ENCODE measurements at regions not wholly inside any gene's neighbourhood (a gene's known extent, or its start where the extent isn't known, plus 50 kb on each side); places are given as distances from the start of the nearest gene placed in this dataset.
A peak's percentile ranks its signal among the peaks of the same experiment; 100 is the strongest.

DNA sequence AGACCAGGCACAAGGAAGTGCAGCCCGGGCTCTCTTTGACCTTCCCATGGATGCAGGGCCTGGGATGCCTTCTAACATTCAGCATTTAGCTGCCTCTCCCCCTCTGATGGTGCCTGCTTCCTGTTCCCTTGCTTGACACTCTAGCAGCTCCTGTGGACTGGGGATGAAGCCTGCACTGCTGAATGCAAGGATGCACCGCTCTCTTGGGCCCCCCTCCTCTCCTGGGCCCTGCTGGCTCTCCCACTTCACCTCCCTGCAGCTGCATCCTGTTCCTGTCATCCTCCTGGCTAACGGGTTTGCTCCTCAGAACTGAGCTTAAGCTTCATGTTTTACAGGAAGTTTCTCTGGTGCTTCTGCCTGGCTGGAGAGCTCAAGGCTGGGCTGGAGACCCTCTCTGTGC lies 254.1 kb downstream of the TSN start:
- no peaks in the 10 kb centered on the region for H4K20me1 ChIP-seq (ENCODE audit: insufficient read depth, low read length)
- H3K9me3 Mint-ChIP-seq (ENCODE audit: unreplicated experiment): peaks cover 4% of the 10 kb centered on the region
- H3K9me3 ChIP-seq (ENCODE audit: insufficient read depth, low read depth, low read length): no peaks in the 10 kb centered on the region
- H3K4me1 ChIP-seq (ENCODE audit: insufficient read depth, low read length): no peaks in the 10 kb centered on the region
- no peak overlapping the region for H3K27ac ChIP-seq (ENCODE audit: low read depth, low read length)
- DNase-seq (ENCODE audit: low read depth) (no peak), FAIRE-seq (no peak)
- no peak overlapping the region for H2AFZ ChIP-seq (ENCODE audit: low read depth, low read length)
- H3K79me2 ChIP-seq (ENCODE audit: insufficient read depth, low read length): no peaks in the 10 kb centered on the region
- H3K9ac ChIP-seq (ENCODE audit: low read length): no peak overlapping the region
- no peak overlapping the region for H3K4me3 ChIP-seq (ENCODE audit: insufficient read depth, low read depth, low read length)
- H3K27ac Mint-ChIP-seq (ENCODE audit: unreplicated experiment): no peak overlapping the region
- H3K36me3 ChIP-seq (ENCODE audit: insufficient read depth, low read length): no peaks in the 10 kb centered on the region
- no peak overlapping the region for H3K4me2 ChIP-seq (ENCODE audit: low read length)
- peaks cover 19% of the 10 kb centered on the region for H3K4me1 Mint-ChIP-seq (ENCODE audit: low read depth, unreplicated experiment)
- no peaks in the 10 kb centered on the region for H3K36me3 Mint-ChIP-seq (ENCODE audit: low read depth, unreplicated experiment)
- no peak overlapping the region for H3K4me3 Mint-ChIP-seq (ENCODE audit: unreplicated experiment)
- TF ChIP-seq, protein P1, sequence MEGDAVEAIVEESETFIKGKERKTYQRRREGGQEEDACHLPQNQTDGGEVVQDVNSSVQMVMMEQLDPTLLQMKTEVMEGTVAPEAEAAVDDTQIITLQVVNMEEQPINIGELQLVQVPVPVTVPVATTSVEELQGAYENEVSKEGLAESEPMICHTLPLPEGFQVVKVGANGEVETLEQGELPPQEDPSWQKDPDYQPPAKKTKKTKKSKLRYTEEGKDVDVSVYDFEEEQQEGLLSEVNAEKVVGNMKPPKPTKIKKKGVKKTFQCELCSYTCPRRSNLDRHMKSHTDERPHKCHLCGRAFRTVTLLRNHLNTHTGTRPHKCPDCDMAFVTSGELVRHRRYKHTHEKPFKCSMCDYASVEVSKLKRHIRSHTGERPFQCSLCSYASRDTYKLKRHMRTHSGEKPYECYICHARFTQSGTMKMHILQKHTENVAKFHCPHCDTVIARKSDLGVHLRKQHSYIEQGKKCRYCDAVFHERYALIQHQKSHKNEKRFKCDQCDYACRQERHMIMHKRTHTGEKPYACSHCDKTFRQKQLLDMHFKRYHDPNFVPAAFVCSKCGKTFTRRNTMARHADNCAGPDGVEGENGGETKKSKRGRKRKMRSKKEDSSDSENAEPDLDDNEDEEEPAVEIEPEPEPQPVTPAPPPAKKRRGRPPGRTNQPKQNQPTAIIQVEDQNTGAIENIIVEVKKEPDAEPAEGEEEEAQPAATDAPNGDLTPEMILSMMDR (IDR thresholded peaks at IDR 0.05; ENCODE audit: insufficient read depth, low read depth, low read length): no peak
- no peak for TF ChIP-seq EZH2 (IDR thresholded peaks at IDR 0.05; ENCODE audit: insufficient read depth, low read length)
- peaks cover 3% of the 10 kb centered on the region for H3K27me3 Mint-ChIP-seq (ENCODE audit: low read depth, unreplicated experiment)
- H3K27me3 ChIP-seq (ENCODE audit: insufficient read depth, low read length): no peaks in the 10 kb centered on the region

DNA sequence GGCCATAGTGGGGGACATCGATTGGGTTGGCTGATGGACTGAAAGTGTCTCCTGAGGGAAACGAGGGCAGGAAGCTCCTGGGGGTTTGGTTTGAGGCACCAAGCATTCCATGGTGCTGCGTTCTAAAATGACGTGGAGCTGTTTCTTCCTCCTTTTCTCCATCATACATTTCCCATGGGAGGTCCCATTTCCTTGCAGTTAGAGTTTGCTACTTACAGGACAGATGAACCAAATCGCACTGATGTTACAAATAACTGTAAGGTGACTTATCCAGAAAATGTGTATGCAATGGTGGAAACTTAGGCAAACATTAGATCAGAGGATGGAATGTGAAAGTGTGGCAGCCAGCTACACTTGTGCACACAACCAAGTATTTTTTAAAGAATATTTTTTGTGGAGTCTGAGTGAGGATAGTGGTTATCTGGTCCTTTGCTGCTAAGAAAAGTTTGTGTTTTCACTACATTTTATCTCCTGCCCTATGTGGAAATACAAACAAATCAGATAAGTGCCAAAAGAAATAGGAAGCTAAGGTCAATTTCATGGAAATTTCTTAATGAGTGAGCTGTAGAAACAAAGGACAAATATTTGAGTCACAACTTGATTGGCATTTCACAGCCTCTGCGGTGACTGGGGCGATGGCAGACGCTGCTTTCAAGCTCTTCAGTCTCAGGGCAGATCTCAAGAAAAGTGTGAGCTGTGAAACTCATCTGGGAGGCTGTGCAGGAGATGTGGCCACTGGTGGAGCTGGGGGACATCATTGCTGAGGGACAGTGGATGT lies 256.2 kb downstream of the TSN start:
- no peak overlapping the region for H3K4me3 ChIP-seq (ENCODE audit: insufficient read depth, low read depth, low read length)
- Mint-ChIP-seq H3K27me3 (ENCODE audit: low read depth, unreplicated experiment) (peaks cover 3% of the 10 kb centered on the region), H3K4me1 (ENCODE audit: low read depth, unreplicated experiment) (peaks cover 18% of the 10 kb centered on the region), H3K4me3 (ENCODE audit: unreplicated experiment) (no peak overlapping the region), H3K27ac (ENCODE audit: unreplicated experiment) (peak overlapping the region; percentile 15), H3K36me3 (ENCODE audit: low read depth, unreplicated experiment) (no peaks in the 10 kb centered on the region), H3K9me3 (ENCODE audit: unreplicated experiment) (peaks cover 4% of the 10 kb centered on the region)
- H3K9ac ChIP-seq (ENCODE audit: low read length): no peak overlapping the region
- TF ChIP-seq EZH2 (IDR thresholded peaks at IDR 0.05; ENCODE audit: insufficient read depth, low read length): no peak
- TF ChIP-seq, protein P1 (IDR thresholded peaks at IDR 0.05; ENCODE audit: insufficient read depth, low read depth, low read length): no peak
- no peaks in the 10 kb centered on the region for H3K9me3 ChIP-seq (ENCODE audit: insufficient read depth, low read depth, low read length)
- H3K4me2 ChIP-seq (ENCODE audit: low read length): no peak overlapping the region
- no peaks in the 10 kb centered on the region for H3K27me3 ChIP-seq (ENCODE audit: insufficient read depth, low read length)
- H3K27ac ChIP-seq (ENCODE audit: low read depth, low read length): no peak overlapping the region
- DNase-seq (ENCODE audit: low read depth) (peak; percentile 26), FAIRE-seq (peak; percentile 5)
- no peaks in the 10 kb centered on the region for H3K36me3 ChIP-seq (ENCODE audit: insufficient read depth, low read length)
- no peaks in the 10 kb centered on the region for H3K4me1 ChIP-seq (ENCODE audit: insufficient read depth, low read length)
- H2AFZ ChIP-seq (ENCODE audit: low read depth, low read length): no peak overlapping the region
- no peaks in the 10 kb centered on the region for H3K79me2 ChIP-seq (ENCODE audit: insufficient read depth, low read length)
- no peaks in the 10 kb centered on the region for H4K20me1 ChIP-seq (ENCODE audit: insufficient read depth, low read length)

DNA sequence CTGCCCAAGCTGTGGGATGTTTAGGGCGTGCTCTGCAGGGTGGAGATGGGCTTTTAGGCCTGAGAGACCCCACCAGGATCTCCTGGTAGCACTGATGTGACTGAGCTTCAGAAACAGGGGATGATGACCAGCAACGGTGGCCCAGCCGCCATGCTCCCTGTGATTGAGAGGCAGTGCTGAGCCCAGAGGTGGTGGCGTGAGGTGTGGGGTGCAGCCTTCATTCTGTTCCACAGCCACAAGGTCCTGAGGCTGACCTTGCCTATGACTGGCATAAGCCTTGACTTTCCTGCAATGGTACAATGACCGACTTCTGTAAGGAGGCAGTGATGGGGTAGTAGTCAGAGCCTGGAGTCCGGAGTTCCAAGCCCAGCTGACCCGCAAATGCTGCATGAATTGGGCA lies 263.3 kb downstream of the TSN start:
- H2AFZ ChIP-seq (ENCODE audit: low read depth, low read length): no peak overlapping the region
- no peak overlapping the region for H3K4me3 ChIP-seq (ENCODE audit: insufficient read depth, low read depth, low read length)
- no peaks in the 10 kb centered on the region for H4K20me1 ChIP-seq (ENCODE audit: insufficient read depth, low read length)
- FAIRE-seq (no peak), DNase-seq (ENCODE audit: low read depth) (no peak)
- no peak overlapping the region for H3K4me2 ChIP-seq (ENCODE audit: low read length)
- no peak overlapping the region for H3K4me3 Mint-ChIP-seq (ENCODE audit: unreplicated experiment)
- no peaks in the 10 kb centered on the region for H3K9me3 ChIP-seq (ENCODE audit: insufficient read depth, low read depth, low read length)
- no peak overlapping the region for H3K27ac ChIP-seq (ENCODE audit: low read depth, low read length)
- no peaks in the 10 kb centered on the region for H3K4me1 ChIP-seq (ENCODE audit: insufficient read depth, low read length)
- H3K9me3 Mint-ChIP-seq (ENCODE audit: unreplicated experiment): peaks cover 2% of the 10 kb centered on the region
- TF ChIP-seq, protein P1 (IDR thresholded peaks at IDR 0.05; ENCODE audit: insufficient read depth, low read depth, low read length): no peak
- no peak for TF ChIP-seq EZH2 (IDR thresholded peaks at IDR 0.05; ENCODE audit: insufficient read depth, low read length)
- H3K27ac Mint-ChIP-seq (ENCODE audit: unreplicated experiment): no peak overlapping the region
- H3K27me3 Mint-ChIP-seq (ENCODE audit: low read depth, unreplicated experiment): peaks cover 14% of the 10 kb centered on the region
- H3K4me1 Mint-ChIP-seq (ENCODE audit: low read depth, unreplicated experiment): peaks cover 7% of the 10 kb centered on the region
- no peaks in the 10 kb centered on the region for H3K79me2 ChIP-seq (ENCODE audit: insufficient read depth, low read length)
- no peaks in the 10 kb centered on the region for H3K36me3 Mint-ChIP-seq (ENCODE audit: low read depth, unreplicated experiment)
- no peak overlapping the region for H3K9ac ChIP-seq (ENCODE audit: low read length)
- H3K36me3 ChIP-seq (ENCODE audit: insufficient read depth, low read length): no peaks in the 10 kb centered on the region
- H3K27me3 ChIP-seq (ENCODE audit: insufficient read depth, low read length): no peaks in the 10 kb centered on the region
